ENCODE measurements at regions not wholly inside any gene's neighbourhood (a gene's known extent, or its start where the extent isn't known, plus 50 kb on each side); places are given as distances from the start of the nearest gene placed in this dataset.

DNA sequence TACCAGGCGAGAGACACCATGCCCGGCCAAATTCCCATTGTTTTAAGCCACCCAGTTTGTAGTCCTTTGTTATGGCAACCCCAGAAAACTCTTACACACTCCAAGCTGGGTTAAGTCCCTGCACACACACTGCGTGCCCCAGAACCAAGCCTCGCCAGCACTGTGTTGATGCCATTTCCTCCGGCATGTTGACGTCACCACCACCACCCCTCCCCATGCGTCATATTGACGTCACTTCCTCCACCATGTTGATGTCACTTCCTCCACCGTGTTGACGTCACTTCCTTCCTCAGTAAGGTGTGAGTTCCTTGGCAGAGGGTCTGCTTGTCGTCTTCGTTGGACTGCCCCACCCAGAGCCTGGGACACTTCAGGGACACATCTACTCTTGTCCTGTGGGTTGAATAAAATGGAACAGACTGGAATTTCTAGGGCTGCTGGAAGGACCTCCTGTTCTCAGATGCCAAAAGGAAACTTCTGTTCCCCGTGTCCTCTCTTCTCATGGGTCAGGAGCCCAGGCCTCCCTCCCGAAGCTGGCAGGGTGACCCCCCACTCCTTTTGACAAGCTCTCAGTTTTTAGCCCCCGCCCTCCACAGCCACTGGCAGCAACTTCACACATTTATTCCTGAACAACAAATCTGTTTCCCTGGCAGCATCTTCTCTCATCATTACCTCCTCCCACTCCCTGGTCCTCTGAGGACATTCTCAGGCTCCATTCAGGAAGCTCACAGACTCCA is 643.3 kb downstream of the NPHP4 start:
- H3K27ac ChIP-seq = no peak overlapping the region
- no peak for DNase-seq (ENCODE audit: low spot score)
- H3K4me3 ChIP-seq = no peak overlapping the region
- TF ChIP-seq, protein P1, sequence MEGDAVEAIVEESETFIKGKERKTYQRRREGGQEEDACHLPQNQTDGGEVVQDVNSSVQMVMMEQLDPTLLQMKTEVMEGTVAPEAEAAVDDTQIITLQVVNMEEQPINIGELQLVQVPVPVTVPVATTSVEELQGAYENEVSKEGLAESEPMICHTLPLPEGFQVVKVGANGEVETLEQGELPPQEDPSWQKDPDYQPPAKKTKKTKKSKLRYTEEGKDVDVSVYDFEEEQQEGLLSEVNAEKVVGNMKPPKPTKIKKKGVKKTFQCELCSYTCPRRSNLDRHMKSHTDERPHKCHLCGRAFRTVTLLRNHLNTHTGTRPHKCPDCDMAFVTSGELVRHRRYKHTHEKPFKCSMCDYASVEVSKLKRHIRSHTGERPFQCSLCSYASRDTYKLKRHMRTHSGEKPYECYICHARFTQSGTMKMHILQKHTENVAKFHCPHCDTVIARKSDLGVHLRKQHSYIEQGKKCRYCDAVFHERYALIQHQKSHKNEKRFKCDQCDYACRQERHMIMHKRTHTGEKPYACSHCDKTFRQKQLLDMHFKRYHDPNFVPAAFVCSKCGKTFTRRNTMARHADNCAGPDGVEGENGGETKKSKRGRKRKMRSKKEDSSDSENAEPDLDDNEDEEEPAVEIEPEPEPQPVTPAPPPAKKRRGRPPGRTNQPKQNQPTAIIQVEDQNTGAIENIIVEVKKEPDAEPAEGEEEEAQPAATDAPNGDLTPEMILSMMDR (IDR thresholded peaks at IDR 0.05) = no peak

DNA sequence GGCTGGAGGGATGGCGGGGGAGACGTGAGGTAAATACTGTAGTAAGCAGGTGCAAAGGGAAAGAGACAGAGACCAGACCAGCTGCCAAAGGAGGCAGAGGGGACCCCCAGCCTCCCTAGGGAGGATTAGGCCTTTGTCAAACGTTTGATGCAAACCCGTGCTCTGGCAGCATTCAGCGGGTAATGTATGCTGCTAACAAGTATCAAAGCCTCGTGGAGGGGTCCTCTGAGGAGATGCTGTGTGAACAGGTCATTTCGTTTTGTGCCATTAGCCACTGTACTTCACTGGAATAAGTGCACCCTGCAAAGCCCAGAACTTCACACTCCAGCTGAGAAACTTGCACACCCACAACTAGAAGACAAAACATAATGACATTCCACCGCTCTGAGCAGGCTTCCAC is 644.5 kb downstream of the NPHP4 start:
- Histone ChIP-seq H3K4me3 (no peak overlapping the region), H3K27ac (no peak overlapping the region)
- TF ChIP-seq, protein P1 (IDR thresholded peaks at IDR 0.05) = no peak
- no peak for DNase-seq (ENCODE audit: low spot score)

GRCh38 chr1:5345556-5345955 is 646.7 kb downstream of the NPHP4 start:
- TF ChIP-seq, protein P1 (IDR thresholded peaks at IDR 0.05) = no peak
- H3K27ac ChIP-seq = no peak overlapping the region
- H3K4me3 ChIP-seq = no peak overlapping the region
- DNase-seq (ENCODE audit: low spot score) = peak; percentile 36

- TF ChIP-seq, protein P1 (IDR thresholded peaks at IDR 0.05) = no peak
- DNase-seq (ENCODE audit: low spot score) = peak; percentile 40
- Histone ChIP-seq H3K4me3 (no peak overlapping the region), H3K27ac (no peak overlapping the region)
Measured at GRCh38 chr1:5343256-5344020, 648.8 kb downstream of the NPHP4 start.

GRCh38 chr1:5342830-5343229 is 649.4 kb downstream of the NPHP4 start:
- DNase-seq (ENCODE audit: low spot score) = peak; percentile 67
- TF ChIP-seq, protein P1 (IDR thresholded peaks at IDR 0.05) = no peak
- no peak overlapping the region for H3K27ac ChIP-seq

GRCh38 chr1:5342172-5342571 is 650.1 kb downstream of the NPHP4 start:
- TF ChIP-seq, protein P1 (IDR thresholded peaks at IDR 0.05) = no peak

More at GRCh38 chr1:5342830-5343229, 649.4 kb downstream of the NPHP4 start:
- H3K4me3 ChIP-seq = no peak overlapping the region

More at GRCh38 chr1:5342172-5342571, 650.1 kb downstream of the NPHP4 start:
- Histone ChIP-seq H3K4me3 (no peak overlapping the region), H3K27ac (no peak overlapping the region)
- no peak for DNase-seq (ENCODE audit: low spot score)
